GM23338 (cell line): ENCODE measurements at regions not wholly inside any gene's neighbourhood (a gene's known extent, or its start where the extent isn't known, plus 50 kb on each side); places are given as distances from the start of the nearest gene placed in this dataset.

Experiments
- ATAC-seq: fragments of 200-7000 bp; cut with Tn5 transposase; 3 replicates; pipeline ENCODE4 v1.9.1; 2020
- DNase-seq: peaks from one replicate; pipeline ENCODE4 v3.0.0-alpha.2; 2015; ENCODE audit warnings: low spot score
- H2AFZ ChIP-seq: fragments of 200-600 bp; sonication (generic); 2 replicates; pipeline ENCODE4 v1.8.0; 2016; ENCODE audit warnings: antibody characterized with exemption, mild to moderate bottlenecking, moderate library complexity
- H3F3A ChIP-seq: fragments of 200-600 bp; sonication (generic); replicated peaks from 2 replicates; pipeline ENCODE4 v1.8.0; 2017; ENCODE audit warnings: antibody characterized with exemption, mixed run types, low read depth
- H3K27ac ChIP-seq: fragments of 200-600 bp; sonication (generic); 2 replicates; pipeline ENCODE4 v1.6.1; 2016; ENCODE audit warnings: low read depth
- H3K27me3 ChIP-seq: fragments of 200-600 bp; sonication (generic); 2 replicates; pipeline ENCODE4 v1.8.0; 2016; ENCODE audit warnings: mild to moderate bottlenecking, mixed run types, moderate library complexity; ENCODE audit not compliant: insufficient read depth
- H3K36me3 ChIP-seq: fragments of 200-600 bp; sonication (generic); 2 replicates; pipeline ENCODE4 v1.8.0; 2016; ENCODE audit warnings: mild to moderate bottlenecking; ENCODE audit not compliant: insufficient read depth
- H3K4me1 ChIP-seq: fragments of 200-600 bp; sonication (generic); 2 replicates; pipeline ENCODE4 v1.8.0; 2016; ENCODE audit warnings: mild to moderate bottlenecking, moderate library complexity; ENCODE audit not compliant: insufficient read depth
- H3K4me2 ChIP-seq: fragments of 200-600 bp; sonication (generic); 2 replicates; pipeline ENCODE4 v1.7.1; 2017; ENCODE audit warnings: mixed run types
- H3K4me3 ChIP-seq: fragments of 200-600 bp; sonication (generic); 2 replicates; pipeline ENCODE4 v1.6.1; 2016; ENCODE audit warnings: mixed run types
- H3K79me2 ChIP-seq: fragments of 200-600 bp; sonication (generic); replicated peaks from 2 replicates; pipeline ENCODE4 v1.8.0; 2017; ENCODE audit warnings: mild to moderate bottlenecking; ENCODE audit not compliant: insufficient read depth
- H3K9me2 ChIP-seq: fragments of 200-600 bp; sonication (generic); 2 replicates; pipeline ENCODE4 v1.8.0; 2017; ENCODE audit not compliant: insufficient read depth
- H4K20me1 ChIP-seq: fragments of 200-600 bp; sonication (generic); replicated peaks from 2 replicates; pipeline ENCODE4 v1.8.0; 2017; ENCODE audit warnings: mild to moderate bottlenecking; ENCODE audit not compliant: insufficient read depth
- H3K27ac Mint-ChIP-seq: 2 replicates; pipeline ENCODE4 v1.8.0; 2020; ENCODE audit warnings: inconsistent platforms, mild to moderate bottlenecking, moderate library complexity, mixed read lengths
- H3K27me3 Mint-ChIP-seq: 3 replicates; pipeline ENCODE4 v1.8.0; 2022; ENCODE audit warnings: low read depth, mild to moderate bottlenecking, moderate library complexity, mixed read lengths, inconsistent platforms; ENCODE audit not compliant: insufficient read depth, poor library complexity
- H3K36me3 Mint-ChIP-seq: 3 replicates; pipeline ENCODE4 v1.8.0; 2021; ENCODE audit warnings: low read depth, mild to moderate bottlenecking, inconsistent platforms, moderate library complexity, mixed read lengths
- H3K4me1 Mint-ChIP-seq: 3 replicates; pipeline ENCODE4 v1.8.0; 2020; ENCODE audit warnings: mild to moderate bottlenecking, inconsistent platforms, mixed read lengths
- H3K4me3 Mint-ChIP-seq: 3 replicates; pipeline ENCODE4 v1.8.0; 2021; ENCODE audit warnings: moderate library complexity, mild to moderate bottlenecking, inconsistent platforms, mixed read lengths
- H3K9me3 Mint-ChIP-seq: 3 replicates; pipeline ENCODE4 v1.8.0; 2020; ENCODE audit warnings: moderate library complexity, mild to moderate bottlenecking, inconsistent platforms, mixed read lengths
- CTCF ChIP-seq, 2 experiments: fragments of 200-600 bp in 1 of 2; sonication (generic) in 1 of 2; conservative IDR thresholded peaks; 2 replicates each; pipeline versions ENCODE4 v1.5.1 to v1.6.1; 2016 to 2017; ENCODE audit warnings: antibody characterized with exemption in 2 of 2, low read depth in 2 of 2, mild to moderate bottlenecking in 2 of 2, moderate library complexity in 1 of 2
- EZH2 ChIP-seq: fragments of 200-600 bp; sonication (generic); IDR thresholded peaks from one replicate; pipeline ENCODE4 v1.8.0; 2017; ENCODE audit warnings: antibody characterized with exemption, mild to moderate bottlenecking, low read depth; ENCODE audit not compliant: unreplicated experiment
- NANOG ChIP-seq: IDR thresholded peaks from 2 replicates; pipeline ENCODE4 v1.6.1; 2016; ENCODE audit warnings: antibody characterized with exemption, borderline replicate concordance
- REST ChIP-seq: IDR thresholded peaks from one replicate; pipeline ENCODE4 v1.6.1; 2018; ENCODE audit warnings: antibody characterized with exemption; ENCODE audit not compliant: unreplicated experiment
- ZNF114 ChIP-seq: fragments of 250-450 bp; sonication (Bioruptor Pico); IDR thresholded peaks from 2 replicates; pipeline ENCODE4 v1.5.0; 2020; ENCODE audit warnings: mild to moderate bottlenecking, moderate library complexity
- ZNF331 ChIP-seq: fragments of 250-450 bp; sonication (Bioruptor Pico); IDR thresholded peaks from 2 replicates; pipeline ENCODE4 v1.5.0; 2020; ENCODE audit warnings: low read depth, mild to moderate bottlenecking, moderate library complexity
- ZNF462 ChIP-seq: fragments of 250-450 bp; sonication (Bioruptor Pico); IDR thresholded peaks from 2 replicates; pipeline ENCODE4 v1.5.0; 2020; ENCODE audit warnings: mild to moderate bottlenecking, moderate library complexity

- H3K27me3 ChIP-seq, result no peaks in the 10 kb centered on the region
- Mint-ChIP-seq H3K4me1 (peaks cover 13% of the 10 kb centered on the region), H3K27me3 (peaks cover 2% of the 10 kb centered on the region), H3K27ac (peak overlapping the region; percentile 6; the same call in 1 of the 2 replicates), H3K9me3 (no peaks in the 10 kb centered on the region), H3K4me3 (no peak overlapping the region), H3K36me3 (no peaks in the 10 kb centered on the region)
- ATAC-seq (peak; percentile 86), DNase-seq (peak; percentile 79)
- H3K79me2 ChIP-seq, result no peaks in the 10 kb centered on the region
- H3K4me2 ChIP-seq, result no peak overlapping the region
- no peak overlapping the region for H3K4me3 ChIP-seq
- TF ChIP-seq REST (no peak), ZNF331 (CRISPR knock-in tag) (no peak), CTCF (conservative IDR thresholded peaks at IDR 0.05; ENCODE audit: low read depth in 2 of 2) (peak; percentile 73 to 84), EZH2 (no peak)
- H4K20me1 ChIP-seq, result no peaks in the 10 kb centered on the region
- H3K4me1 ChIP-seq, result peaks cover 3% of the 10 kb centered on the region; the same call in 1 of the 2 replicates
- H3K36me3 ChIP-seq, result no peaks in the 10 kb centered on the region
- peaks cover 7% of the 10 kb centered on the region; the same call in 1 of the 2 replicates for H3K9me2 ChIP-seq
- H3F3A ChIP-seq, result no peaks in the 10 kb centered on the region
- H2AFZ ChIP-seq, result no peak overlapping the region
- H3K27ac ChIP-seq, result no peak overlapping the region
Measured at GRCh38 chr1:172719694-172720138, 60.8 kb downstream of the FASLG start.

- DNase-seq (peak; percentile 56), ATAC-seq (peak; percentile 86)
- Mint-ChIP-seq H3K27ac (no peak overlapping the region; the same call in 1 of the 2 replicates), H3K4me1 (peaks cover 12% of the 10 kb centered on the region), H3K27me3 (peaks cover 2% of the 10 kb centered on the region), H3K36me3 (no peaks in the 10 kb centered on the region), H3K9me3 (no peaks in the 10 kb centered on the region), H3K4me3 (no peak overlapping the region)
- Histone ChIP-seq H3F3A (no peaks in the 10 kb centered on the region), H3K4me3 (no peak overlapping the region), H3K27me3 (no peaks in the 10 kb centered on the region), H3K36me3 (no peaks in the 10 kb centered on the region), H3K27ac (no peak overlapping the region), H3K79me2 (no peaks in the 10 kb centered on the region), H3K4me2 (no peak overlapping the region), H4K20me1 (no peaks in the 10 kb centered on the region), H3K4me1 (no peaks in the 10 kb centered on the region), H2AFZ (peak overlapping the region; percentile 53; the same call in 1 of the 2 replicates), H3K9me2 (peaks cover 9% of the 10 kb centered on the region; the same call in 1 of the 2 replicates)
- TF ChIP-seq ZNF462 (CRISPR knock-in tag) (no peak), ZNF114 (CRISPR knock-in tag) (no peak), EZH2 (no peak), CTCF (conservative IDR thresholded peaks at IDR 0.05; ENCODE audit: low read depth in 2 of 2) (no peak), ZNF331 (CRISPR knock-in tag) (no peak), NANOG (no peak)
Measured at GRCh38 chr1:172720339-172720738, 61.4 kb downstream of the FASLG start.
